ENCODE measurements at regions not wholly inside any gene's neighbourhood (a gene's known extent, or its start where the extent isn't known, plus 50 kb on each side); places are given as distances from the start of the nearest gene placed in this dataset.

DNA sequence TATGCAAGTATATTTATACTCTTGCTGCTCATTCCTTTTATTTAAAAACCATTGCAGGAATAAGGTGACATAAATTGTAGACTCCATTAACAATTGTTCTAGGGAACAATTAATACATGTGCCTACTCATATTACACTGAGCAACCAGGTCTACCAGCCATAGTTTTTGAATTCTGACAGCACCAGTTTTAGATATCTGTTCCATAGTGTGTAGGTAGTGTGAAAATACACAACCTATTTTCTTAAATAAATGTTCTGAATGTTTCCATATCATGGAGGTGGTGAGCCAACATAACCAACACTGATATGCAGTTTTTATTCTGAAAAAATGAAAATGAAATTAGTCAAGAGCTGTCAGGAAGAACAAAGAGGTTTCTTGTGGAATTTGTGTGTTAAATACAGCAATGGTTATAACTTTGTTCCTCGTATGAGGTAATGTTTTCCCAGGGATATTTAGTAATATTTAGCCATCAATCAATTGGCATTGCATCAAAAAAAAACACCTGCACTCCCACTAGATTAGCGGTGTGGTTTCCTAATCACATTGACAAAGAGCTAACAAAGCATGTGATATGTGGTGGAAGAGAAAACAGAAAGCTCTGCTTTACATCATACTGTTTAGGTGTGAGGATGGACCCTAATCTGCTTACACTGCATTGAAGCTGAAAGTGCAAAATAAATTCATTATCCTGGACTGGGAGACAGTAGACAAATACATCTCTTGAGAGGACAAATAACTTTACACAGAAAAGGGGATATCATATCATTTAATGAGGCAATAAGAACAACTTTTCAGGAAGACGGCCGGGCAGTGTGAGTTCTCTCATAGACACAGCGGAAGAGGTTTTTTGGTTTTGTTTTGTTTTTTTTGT, 369.5 kb upstream of the THBS1 start (continued):
- TF ChIP-seq, protein P1, sequence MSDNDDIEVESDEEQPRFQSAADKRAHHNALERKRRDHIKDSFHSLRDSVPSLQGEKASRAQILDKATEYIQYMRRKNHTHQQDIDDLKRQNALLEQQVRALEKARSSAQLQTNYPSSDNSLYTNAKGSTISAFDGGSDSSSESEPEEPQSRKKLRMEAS (IDR thresholded peaks at IDR 0.05): no peak
- TF ChIP-seq TAF15 (IDR thresholded peaks at IDR 0.05; ENCODE audit: low read depth, low read length, poor library complexity, severe bottlenecking): no peak
- TF ChIP-seq KAT8 (CRISPR knock-in tag; IDR thresholded peaks at IDR 0.05): 0 out of 2 replicates have a peak, but pooled peaks have one; percentile 38
- peak; percentile 41; the same call in 1 of the 2 replicates for TF ChIP-seq ZMYM4 (CRISPR knock-in tag; IDR thresholded peaks at IDR 0.05)
- TF ChIP-seq, protein P2, sequence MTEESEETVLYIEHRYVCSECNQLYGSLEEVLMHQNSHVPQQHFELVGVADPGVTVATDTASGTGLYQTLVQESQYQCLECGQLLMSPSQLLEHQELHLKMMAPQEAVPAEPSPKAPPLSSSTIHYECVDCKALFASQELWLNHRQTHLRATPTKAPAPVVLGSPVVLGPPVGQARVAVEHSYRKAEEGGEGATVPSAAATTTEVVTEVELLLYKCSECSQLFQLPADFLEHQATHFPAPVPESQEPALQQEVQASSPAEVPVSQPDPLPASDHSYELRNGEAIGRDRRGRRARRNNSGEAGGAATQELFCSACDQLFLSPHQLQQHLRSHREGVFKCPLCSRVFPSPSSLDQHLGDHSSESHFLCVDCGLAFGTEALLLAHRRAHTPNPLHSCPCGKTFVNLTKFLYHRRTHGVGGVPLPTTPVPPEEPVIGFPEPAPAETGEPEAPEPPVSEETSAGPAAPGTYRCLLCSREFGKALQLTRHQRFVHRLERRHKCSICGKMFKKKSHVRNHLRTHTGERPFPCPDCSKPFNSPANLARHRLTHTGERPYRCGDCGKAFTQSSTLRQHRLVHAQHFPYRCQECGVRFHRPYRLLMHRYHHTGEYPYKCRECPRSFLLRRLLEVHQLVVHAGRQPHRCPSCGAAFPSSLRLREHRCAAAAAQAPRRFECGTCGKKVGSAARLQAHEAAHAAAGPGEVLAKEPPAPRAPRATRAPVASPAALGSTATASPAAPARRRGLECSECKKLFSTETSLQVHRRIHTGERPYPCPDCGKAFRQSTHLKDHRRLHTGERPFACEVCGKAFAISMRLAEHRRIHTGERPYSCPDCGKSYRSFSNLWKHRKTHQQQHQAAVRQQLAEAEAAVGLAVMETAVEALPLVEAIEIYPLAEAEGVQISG (CRISPR knock-in tag; IDR thresholded peaks at IDR 0.05): no peak
- TF ChIP-seq ESRRA (CRISPR knock-in tag; IDR thresholded peaks at IDR 0.05; ENCODE audit: low read depth): no peak
- no peak for TF ChIP-seq RXRA (CRISPR knock-in tag; IDR thresholded peaks at IDR 0.05)
- TF ChIP-seq NFKBIZ (CRISPR knock-in tag; IDR thresholded peaks at IDR 0.05): no peak; the same call in 1 of the 2 replicates
- TF ChIP-seq HMG20B (CRISPR knock-in tag; conservative IDR thresholded peaks at IDR 0.05): peak; percentile 88
- TF ChIP-seq NFE2L1 (CRISPR knock-in tag; IDR thresholded peaks at IDR 0.05; ENCODE audit: borderline replicate concordance): no peak
- TF ChIP-seq, protein P3, sequence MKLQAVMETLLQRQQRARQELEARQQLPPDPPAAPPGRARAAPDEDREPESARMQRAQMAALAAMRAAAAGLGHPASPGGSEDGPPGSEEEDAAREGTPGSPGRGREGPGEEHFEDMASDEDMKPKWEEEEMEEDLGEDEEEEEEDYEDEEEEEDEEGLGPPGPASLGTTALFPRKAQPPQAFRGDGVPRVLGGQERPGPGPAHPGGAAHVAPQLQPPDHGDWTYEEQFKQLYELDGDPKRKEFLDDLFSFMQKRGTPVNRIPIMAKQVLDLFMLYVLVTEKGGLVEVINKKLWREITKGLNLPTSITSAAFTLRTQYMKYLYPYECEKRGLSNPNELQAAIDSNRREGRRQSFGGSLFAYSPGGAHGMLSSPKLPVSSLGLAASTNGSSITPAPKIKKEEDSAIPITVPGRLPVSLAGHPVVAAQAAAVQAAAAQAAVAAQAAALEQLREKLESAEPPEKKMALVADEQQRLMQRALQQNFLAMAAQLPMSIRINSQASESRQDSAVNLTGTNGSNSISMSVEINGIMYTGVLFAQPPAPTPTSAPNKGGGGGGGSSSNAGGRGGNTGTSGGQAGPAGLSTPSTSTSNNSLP (IDR thresholded peaks at IDR 0.05; ENCODE audit: low read depth, low read length): peak; percentile 77
- TF ChIP-seq, protein P4, sequence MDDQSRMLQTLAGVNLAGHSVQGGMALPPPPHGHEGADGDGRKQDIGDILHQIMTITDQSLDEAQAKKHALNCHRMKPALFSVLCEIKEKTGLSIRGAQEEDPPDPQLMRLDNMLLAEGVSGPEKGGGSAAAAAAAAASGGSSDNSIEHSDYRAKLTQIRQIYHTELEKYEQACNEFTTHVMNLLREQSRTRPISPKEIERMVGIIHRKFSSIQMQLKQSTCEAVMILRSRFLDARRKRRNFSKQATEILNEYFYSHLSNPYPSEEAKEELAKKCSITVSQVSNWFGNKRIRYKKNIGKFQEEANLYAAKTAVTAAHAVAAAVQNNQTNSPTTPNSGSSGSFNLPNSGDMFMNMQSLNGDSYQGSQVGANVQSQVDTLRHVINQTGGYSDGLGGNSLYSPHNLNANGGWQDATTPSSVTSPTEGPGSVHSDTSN (CRISPR knock-in tag; IDR thresholded peaks at IDR 0.05; ENCODE audit: borderline replicate concordance): no peak
- TF ChIP-seq ZNF124 (CRISPR knock-in tag; IDR thresholded peaks at IDR 0.05): no peak
- no peak for TF ChIP-seq ZNF101 (CRISPR knock-in tag; IDR thresholded peaks at IDR 0.05; ENCODE audit: borderline replicate concordance, low read depth)
- TF ChIP-seq RCOR2 (CRISPR knock-in tag; IDR thresholded peaks at IDR 0.05): peak; percentile 76; the same call in 1 of the 2 replicates
- TF ChIP-seq, protein P5, sequence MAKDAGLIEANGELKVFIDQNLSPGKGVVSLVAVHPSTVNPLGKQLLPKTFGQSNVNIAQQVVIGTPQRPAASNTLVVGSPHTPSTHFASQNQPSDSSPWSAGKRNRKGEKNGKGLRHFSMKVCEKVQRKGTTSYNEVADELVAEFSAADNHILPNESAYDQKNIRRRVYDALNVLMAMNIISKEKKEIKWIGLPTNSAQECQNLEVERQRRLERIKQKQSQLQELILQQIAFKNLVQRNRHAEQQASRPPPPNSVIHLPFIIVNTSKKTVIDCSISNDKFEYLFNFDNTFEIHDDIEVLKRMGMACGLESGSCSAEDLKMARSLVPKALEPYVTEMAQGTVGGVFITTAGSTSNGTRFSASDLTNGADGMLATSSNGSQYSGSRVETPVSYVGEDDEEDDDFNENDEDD (CRISPR knock-in tag; IDR thresholded peaks at IDR 0.05; ENCODE audit: borderline replicate concordance): no peak
- TF ChIP-seq, protein P6, sequence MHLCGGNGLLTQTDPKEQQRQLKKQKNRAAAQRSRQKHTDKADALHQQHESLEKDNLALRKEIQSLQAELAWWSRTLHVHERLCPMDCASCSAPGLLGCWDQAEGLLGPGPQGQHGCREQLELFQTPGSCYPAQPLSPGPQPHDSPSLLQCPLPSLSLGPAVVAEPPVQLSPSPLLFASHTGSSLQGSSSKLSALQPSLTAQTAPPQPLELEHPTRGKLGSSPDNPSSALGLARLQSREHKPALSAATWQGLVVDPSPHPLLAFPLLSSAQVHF (CRISPR knock-in tag; IDR thresholded peaks at IDR 0.05): no peak
- TF ChIP-seq, protein P7, sequence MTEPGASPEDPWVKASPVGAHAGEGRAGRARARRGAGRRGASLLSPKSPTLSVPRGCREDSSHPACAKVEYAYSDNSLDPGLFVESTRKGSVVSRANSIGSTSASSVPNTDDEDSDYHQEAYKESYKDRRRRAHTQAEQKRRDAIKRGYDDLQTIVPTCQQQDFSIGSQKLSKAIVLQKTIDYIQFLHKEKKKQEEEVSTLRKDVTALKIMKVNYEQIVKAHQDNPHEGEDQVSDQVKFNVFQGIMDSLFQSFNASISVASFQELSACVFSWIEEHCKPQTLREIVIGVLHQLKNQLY (CRISPR knock-in tag; IDR thresholded peaks at IDR 0.05): 0 out of 2 replicates have a peak, but pooled peaks have one; percentile 15
- TF ChIP-seq HOXA5 (CRISPR knock-in tag; IDR thresholded peaks at IDR 0.05): peak; percentile 88
- peak; percentile 35; the same call in 1 of the 2 replicates for TF ChIP-seq ZNF12 (CRISPR knock-in tag; IDR thresholded peaks at IDR 0.05)
- TF ChIP-seq FOXJ3 (CRISPR knock-in tag; IDR thresholded peaks at IDR 0.05; ENCODE audit: borderline replicate concordance): peak; percentile 92; the same call in 1 of the 2 replicates
